ENCODE measurements at regions not wholly inside any gene's neighbourhood (a gene's known extent, or its start where the extent isn't known, plus 50 kb on each side); places are given as distances from the start of the nearest gene placed in this dataset.

GRCh38 chr12:69101505-69101904, 137.9 kb upstream of the CPSF6 start:
- DNase-seq (ENCODE audit: low spot score) = no peak
- Mint-ChIP-seq H3K4me3 (ENCODE audit: unreplicated experiment) (no peak overlapping the region), H3K27ac (ENCODE audit: unreplicated experiment) (no peak overlapping the region), H3K36me3 (ENCODE audit: low read depth, unreplicated experiment) (no peaks in the 10 kb centered on the region), H3K4me1 (ENCODE audit: unreplicated experiment) (peaks cover 13% of the 10 kb centered on the region), H3K27me3 (ENCODE audit: unreplicated experiment) (peaks cover 1% of the 10 kb centered on the region), H3K9me3 (ENCODE audit: unreplicated experiment) (no peaks in the 10 kb centered on the region)
- no peak for TF ChIP-seq CTCF (IDR thresholded peaks at IDR 0.05; ENCODE audit: unreplicated experiment)

- no peak overlapping the region for H3K4me3 Mint-ChIP-seq (ENCODE audit: unreplicated experiment)
- H3K4me1 Mint-ChIP-seq (ENCODE audit: unreplicated experiment) = peaks cover 21% of the 10 kb centered on the region
- H3K36me3 Mint-ChIP-seq (ENCODE audit: low read depth, unreplicated experiment) = no peaks in the 10 kb centered on the region
- H3K9me3 Mint-ChIP-seq (ENCODE audit: unreplicated experiment) = no peaks in the 10 kb centered on the region
- peaks cover 1% of the 10 kb centered on the region for H3K27me3 Mint-ChIP-seq (ENCODE audit: unreplicated experiment)
- H3K27ac Mint-ChIP-seq (ENCODE audit: unreplicated experiment) = peak overlapping the region; percentile 27
- no peak for DNase-seq (ENCODE audit: low spot score)
- no peak for TF ChIP-seq CTCF (IDR thresholded peaks at IDR 0.05; ENCODE audit: unreplicated experiment)
Observed at GRCh38 chr12:69102856-69103255, 136.5 kb upstream of the CPSF6 start.

GRCh38 chr12:69105101-69105962, 134.0 kb upstream of the CPSF6 start:
- Mint-ChIP-seq H3K9me3 (ENCODE audit: unreplicated experiment) (no peaks in the 10 kb centered on the region), H3K27me3 (ENCODE audit: unreplicated experiment) (peaks cover 1% of the 10 kb centered on the region), H3K4me3 (ENCODE audit: unreplicated experiment) (no peak overlapping the region), H3K27ac (ENCODE audit: unreplicated experiment) (no peak overlapping the region), H3K4me1 (ENCODE audit: unreplicated experiment) (peaks cover 19% of the 10 kb centered on the region), H3K36me3 (ENCODE audit: low read depth, unreplicated experiment) (no peaks in the 10 kb centered on the region)
- no peak for DNase-seq (ENCODE audit: low spot score)
- TF ChIP-seq CTCF (IDR thresholded peaks at IDR 0.05; ENCODE audit: unreplicated experiment) = no peak

GRCh38 chr12:69106482-69107118, 132.8 kb upstream of the CPSF6 start:
- H3K36me3 Mint-ChIP-seq (ENCODE audit: low read depth, unreplicated experiment) = no peaks in the 10 kb centered on the region
- no peaks in the 10 kb centered on the region for H3K9me3 Mint-ChIP-seq (ENCODE audit: unreplicated experiment)
- no peak overlapping the region for H3K4me3 Mint-ChIP-seq (ENCODE audit: unreplicated experiment)
- H3K4me1 Mint-ChIP-seq (ENCODE audit: unreplicated experiment) = peaks cover 19% of the 10 kb centered on the region
- no peak for TF ChIP-seq CTCF (IDR thresholded peaks at IDR 0.05; ENCODE audit: unreplicated experiment)
- peaks cover 1% of the 10 kb centered on the region for H3K27me3 Mint-ChIP-seq (ENCODE audit: unreplicated experiment)
- H3K27ac Mint-ChIP-seq (ENCODE audit: unreplicated experiment) = no peak overlapping the region
- DNase-seq (ENCODE audit: low spot score) = no peak

- TF ChIP-seq CTCF (IDR thresholded peaks at IDR 0.05; ENCODE audit: unreplicated experiment) = no peak
- H3K9me3 Mint-ChIP-seq (ENCODE audit: unreplicated experiment) = no peaks in the 10 kb centered on the region
- peaks cover 19% of the 10 kb centered on the region for H3K4me1 Mint-ChIP-seq (ENCODE audit: unreplicated experiment)
- H3K36me3 Mint-ChIP-seq (ENCODE audit: low read depth, unreplicated experiment) = no peaks in the 10 kb centered on the region
- peaks cover 1% of the 10 kb centered on the region for H3K27me3 Mint-ChIP-seq (ENCODE audit: unreplicated experiment)
- H3K27ac Mint-ChIP-seq (ENCODE audit: unreplicated experiment) = no peak overlapping the region
- no peak overlapping the region for H3K4me3 Mint-ChIP-seq (ENCODE audit: unreplicated experiment)
- no peak for DNase-seq (ENCODE audit: low spot score)
Observed at GRCh38 chr12:69107541-69107940, 131.8 kb upstream of the CPSF6 start.
